ENCODE measurements at regions not wholly inside any gene's neighbourhood (a gene's known extent, or its start where the extent isn't known, plus 50 kb on each side); places are given as distances from the start of the nearest gene placed in this dataset.

DNA sequence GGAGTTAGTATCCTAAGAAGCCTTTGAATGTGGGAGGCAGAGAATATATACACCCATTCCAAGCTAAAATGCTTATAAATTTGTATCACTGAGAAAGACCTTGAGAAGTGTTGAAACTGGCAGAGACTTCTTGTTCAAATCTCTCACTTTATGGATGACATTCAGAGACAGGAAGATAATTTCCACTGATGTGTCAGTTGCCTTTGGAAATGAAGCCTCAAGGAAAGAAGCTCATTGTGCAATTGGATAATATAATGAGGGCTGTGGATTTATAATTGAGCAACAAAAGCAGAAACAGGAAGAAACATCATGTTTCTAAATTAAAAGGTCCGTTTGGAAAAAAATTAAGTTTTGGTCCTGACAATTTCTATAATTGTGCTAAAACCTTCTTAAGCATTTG, 789.9 kb upstream of the IGFBP3 start:
- no peak for TF ChIP-seq EZH2phosphoT487 (IDR thresholded peaks at IDR 0.05; ENCODE audit: borderline replicate concordance, low read depth, low read length)
- TF ChIP-seq, protein P1, sequence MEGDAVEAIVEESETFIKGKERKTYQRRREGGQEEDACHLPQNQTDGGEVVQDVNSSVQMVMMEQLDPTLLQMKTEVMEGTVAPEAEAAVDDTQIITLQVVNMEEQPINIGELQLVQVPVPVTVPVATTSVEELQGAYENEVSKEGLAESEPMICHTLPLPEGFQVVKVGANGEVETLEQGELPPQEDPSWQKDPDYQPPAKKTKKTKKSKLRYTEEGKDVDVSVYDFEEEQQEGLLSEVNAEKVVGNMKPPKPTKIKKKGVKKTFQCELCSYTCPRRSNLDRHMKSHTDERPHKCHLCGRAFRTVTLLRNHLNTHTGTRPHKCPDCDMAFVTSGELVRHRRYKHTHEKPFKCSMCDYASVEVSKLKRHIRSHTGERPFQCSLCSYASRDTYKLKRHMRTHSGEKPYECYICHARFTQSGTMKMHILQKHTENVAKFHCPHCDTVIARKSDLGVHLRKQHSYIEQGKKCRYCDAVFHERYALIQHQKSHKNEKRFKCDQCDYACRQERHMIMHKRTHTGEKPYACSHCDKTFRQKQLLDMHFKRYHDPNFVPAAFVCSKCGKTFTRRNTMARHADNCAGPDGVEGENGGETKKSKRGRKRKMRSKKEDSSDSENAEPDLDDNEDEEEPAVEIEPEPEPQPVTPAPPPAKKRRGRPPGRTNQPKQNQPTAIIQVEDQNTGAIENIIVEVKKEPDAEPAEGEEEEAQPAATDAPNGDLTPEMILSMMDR (conservative IDR thresholded peaks at IDR 0.05; ENCODE audit: low read length), result no peak
